ENCODE measurements at regions not wholly inside any gene's neighbourhood (a gene's known extent, or its start where the extent isn't known, plus 50 kb on each side); places are given as distances from the start of the nearest gene placed in this dataset.

DNA sequence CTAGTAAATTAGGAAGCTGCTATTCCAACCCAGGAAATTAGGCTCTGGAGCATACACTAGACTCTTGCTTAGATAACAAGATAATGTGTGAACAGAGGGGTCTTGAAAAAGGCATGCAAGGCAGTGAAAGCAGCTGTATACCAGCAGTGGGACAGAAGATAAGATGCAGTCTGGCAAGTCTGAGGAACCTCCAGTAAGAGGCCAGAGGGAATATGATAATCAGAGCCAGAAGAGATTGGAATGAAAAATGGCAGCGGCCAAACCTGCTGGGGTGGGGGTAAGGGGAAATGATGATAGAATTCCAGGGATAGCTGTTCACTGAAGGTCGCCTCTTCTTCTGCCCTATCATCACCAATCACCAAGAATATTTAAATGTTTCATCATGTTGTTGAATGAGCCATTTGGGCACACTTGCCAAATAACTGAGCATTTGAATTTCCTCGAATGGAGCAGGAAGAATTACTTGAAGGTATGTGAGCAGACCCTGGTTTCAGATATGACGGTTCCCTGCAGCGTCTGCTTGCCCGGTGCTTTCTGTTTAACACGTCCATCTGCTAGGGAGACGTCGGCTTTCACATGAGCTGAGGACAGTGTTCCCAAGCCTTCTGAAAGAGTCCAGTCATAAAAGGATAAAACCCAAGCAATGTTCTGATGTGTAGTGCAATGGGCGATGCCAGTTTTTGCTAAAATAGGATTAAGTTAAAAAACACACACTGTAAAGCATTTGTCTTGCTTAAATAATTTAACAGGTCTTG lies 173.3 kb downstream of the RWDD3 start:
- ATAC-seq (no peak), FAIRE-seq (no peak), DNase-seq (ENCODE audit: low spot score) (no peak)
- Histone ChIP-seq H3K4me2 (ENCODE audit: low read depth, low read length) (no peak overlapping the region), H3K36me3 (replicated peaks in 1 of 2; ENCODE audit: control insufficient read depth in 1 of 2, insufficient read depth in 2 of 2, low read length in 2 of 2) (no peaks in the 10 kb centered on the region), H3K79me2 (ENCODE audit: insufficient read depth, low read length) (no peaks in the 10 kb centered on the region), H3K27me3 (ENCODE audit: control insufficient read depth in 1 of 2, insufficient read depth in 2 of 2, low read length in 2 of 2) (no peaks in the 10 kb centered on the region), H3K27ac (ENCODE audit: extremely low read length, insufficient read depth, low read length) (no peak overlapping the region), H2AFZ (ENCODE audit: low read length) (no peak overlapping the region), H3K9ac (ENCODE audit: insufficient read depth, low read depth, low read length) (no peak overlapping the region), H3K9me3 (ENCODE audit: low read length) (no peaks in the 10 kb centered on the region), H3K4me1 (ENCODE audit: insufficient read depth, low read length) (no peaks in the 10 kb centered on the region), H3K4me3 (replicated peaks in 1 of 3; ENCODE audit: insufficient read depth in 1 of 3, low read depth in 2 of 3, low read length in 3 of 3) (no peak overlapping the region), H4K20me1 (ENCODE audit: insufficient read depth, low read length) (no peaks in the 10 kb centered on the region)
- ChIA-PET CTCF (ENCODE audit: low intra/inter-chr PET ratio, low total read pairs) (no interaction called here), POLR2A (no interaction called here)
- intact Hi-C loops (cut with micrococcal nuclease; ENCODE audit: unreplicated experiment): no loop called here
- in situ Hi-C loops (cut with HindIII; ENCODE audit: extremely low pct_ligation_motif_present, low pct_unique_long_range_greater_than_20kb): no loop called here
- 27% methylated on average over 10 of the region's 10 CpGs for WGBS (ENCODE audit: low lambda C conversion rate)
- no TSS peak for BruUV-seq (replicated peaks)
- no peak for TF ChIP-seq HOXA3 (CRISPR knock-in tag; IDR thresholded peaks at IDR 0.05)
- no peak for TF ChIP-seq MED13 (CRISPR knock-in tag; IDR thresholded peaks at IDR 0.05)
- TF ChIP-seq, protein P1, sequence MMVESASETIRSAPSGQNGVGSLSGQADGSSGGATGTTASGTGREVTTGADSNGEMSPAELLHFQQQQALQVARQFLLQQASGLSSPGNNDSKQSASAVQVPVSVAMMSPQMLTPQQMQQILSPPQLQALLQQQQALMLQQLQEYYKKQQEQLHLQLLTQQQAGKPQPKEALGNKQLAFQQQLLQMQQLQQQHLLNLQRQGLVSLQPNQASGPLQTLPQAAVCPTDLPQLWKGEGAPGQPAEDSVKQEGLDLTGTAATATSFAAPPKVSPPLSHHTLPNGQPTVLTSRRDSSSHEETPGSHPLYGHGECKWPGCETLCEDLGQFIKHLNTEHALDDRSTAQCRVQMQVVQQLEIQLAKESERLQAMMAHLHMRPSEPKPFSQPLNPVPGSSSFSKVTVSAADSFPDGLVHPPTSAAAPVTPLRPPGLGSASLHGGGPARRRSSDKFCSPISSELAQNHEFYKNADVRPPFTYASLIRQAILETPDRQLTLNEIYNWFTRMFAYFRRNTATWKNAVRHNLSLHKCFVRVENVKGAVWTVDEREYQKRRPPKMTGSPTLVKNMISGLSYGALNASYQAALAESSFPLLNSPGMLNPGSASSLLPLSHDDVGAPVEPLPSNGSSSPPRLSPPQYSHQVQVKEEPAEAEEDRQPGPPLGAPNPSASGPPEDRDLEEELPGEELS (CRISPR knock-in tag; IDR thresholded peaks at IDR 0.05): no peak
- TF ChIP-seq, protein P2, sequence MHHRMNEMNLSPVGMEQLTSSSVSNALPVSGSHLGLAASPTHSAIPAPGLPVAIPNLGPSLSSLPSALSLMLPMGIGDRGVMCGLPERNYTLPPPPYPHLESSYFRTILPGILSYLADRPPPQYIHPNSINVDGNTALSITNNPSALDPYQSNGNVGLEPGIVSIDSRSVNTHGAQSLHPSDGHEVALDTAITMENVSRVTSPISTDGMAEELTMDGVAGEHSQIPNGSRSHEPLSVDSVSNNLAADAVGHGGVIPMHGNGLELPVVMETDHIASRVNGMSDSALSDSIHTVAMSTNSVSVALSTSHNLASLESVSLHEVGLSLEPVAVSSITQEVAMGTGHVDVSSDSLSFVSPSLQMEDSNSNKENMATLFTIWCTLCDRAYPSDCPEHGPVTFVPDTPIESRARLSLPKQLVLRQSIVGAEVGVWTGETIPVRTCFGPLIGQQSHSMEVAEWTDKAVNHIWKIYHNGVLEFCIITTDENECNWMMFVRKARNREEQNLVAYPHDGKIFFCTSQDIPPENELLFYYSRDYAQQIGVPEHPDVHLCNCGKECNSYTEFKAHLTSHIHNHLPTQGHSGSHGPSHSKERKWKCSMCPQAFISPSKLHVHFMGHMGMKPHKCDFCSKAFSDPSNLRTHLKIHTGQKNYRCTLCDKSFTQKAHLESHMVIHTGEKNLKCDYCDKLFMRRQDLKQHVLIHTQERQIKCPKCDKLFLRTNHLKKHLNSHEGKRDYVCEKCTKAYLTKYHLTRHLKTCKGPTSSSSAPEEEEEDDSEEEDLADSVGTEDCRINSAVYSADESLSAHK (CRISPR knock-in tag; IDR thresholded peaks at IDR 0.05; ENCODE audit: borderline replicate concordance): no peak
- TF ChIP-seq ZSCAN9 (CRISPR knock-in tag; IDR thresholded peaks at IDR 0.05; ENCODE audit: borderline replicate concordance): no peak
- TF ChIP-seq YY1 (IDR thresholded peaks at IDR 0.05; ENCODE audit: insufficient read depth, insufficient replicate concordance, low read depth, low read length): no peak
- TF ChIP-seq MEF2D (CRISPR knock-in tag; IDR thresholded peaks at IDR 0.05): no peak
- TF ChIP-seq ZNF550 (CRISPR knock-in tag; IDR thresholded peaks at IDR 0.05; ENCODE audit: borderline replicate concordance): no peak
- no peak for TF ChIP-seq SIX4 (CRISPR knock-in tag; IDR thresholded peaks at IDR 0.05)
- TF ChIP-seq, protein P3, sequence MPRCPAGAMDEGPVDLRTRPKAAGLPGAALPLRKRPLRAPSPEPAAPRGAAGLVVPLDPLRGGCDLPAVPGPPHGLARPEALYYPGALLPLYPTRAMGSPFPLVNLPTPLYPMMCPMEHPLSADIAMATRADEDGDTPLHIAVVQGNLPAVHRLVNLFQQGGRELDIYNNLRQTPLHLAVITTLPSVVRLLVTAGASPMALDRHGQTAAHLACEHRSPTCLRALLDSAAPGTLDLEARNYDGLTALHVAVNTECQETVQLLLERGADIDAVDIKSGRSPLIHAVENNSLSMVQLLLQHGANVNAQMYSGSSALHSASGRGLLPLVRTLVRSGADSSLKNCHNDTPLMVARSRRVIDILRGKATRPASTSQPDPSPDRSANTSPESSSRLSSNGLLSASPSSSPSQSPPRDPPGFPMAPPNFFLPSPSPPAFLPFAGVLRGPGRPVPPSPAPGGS (CRISPR knock-in tag; IDR thresholded peaks at IDR 0.05): no peak
- TF ChIP-seq, protein P4, sequence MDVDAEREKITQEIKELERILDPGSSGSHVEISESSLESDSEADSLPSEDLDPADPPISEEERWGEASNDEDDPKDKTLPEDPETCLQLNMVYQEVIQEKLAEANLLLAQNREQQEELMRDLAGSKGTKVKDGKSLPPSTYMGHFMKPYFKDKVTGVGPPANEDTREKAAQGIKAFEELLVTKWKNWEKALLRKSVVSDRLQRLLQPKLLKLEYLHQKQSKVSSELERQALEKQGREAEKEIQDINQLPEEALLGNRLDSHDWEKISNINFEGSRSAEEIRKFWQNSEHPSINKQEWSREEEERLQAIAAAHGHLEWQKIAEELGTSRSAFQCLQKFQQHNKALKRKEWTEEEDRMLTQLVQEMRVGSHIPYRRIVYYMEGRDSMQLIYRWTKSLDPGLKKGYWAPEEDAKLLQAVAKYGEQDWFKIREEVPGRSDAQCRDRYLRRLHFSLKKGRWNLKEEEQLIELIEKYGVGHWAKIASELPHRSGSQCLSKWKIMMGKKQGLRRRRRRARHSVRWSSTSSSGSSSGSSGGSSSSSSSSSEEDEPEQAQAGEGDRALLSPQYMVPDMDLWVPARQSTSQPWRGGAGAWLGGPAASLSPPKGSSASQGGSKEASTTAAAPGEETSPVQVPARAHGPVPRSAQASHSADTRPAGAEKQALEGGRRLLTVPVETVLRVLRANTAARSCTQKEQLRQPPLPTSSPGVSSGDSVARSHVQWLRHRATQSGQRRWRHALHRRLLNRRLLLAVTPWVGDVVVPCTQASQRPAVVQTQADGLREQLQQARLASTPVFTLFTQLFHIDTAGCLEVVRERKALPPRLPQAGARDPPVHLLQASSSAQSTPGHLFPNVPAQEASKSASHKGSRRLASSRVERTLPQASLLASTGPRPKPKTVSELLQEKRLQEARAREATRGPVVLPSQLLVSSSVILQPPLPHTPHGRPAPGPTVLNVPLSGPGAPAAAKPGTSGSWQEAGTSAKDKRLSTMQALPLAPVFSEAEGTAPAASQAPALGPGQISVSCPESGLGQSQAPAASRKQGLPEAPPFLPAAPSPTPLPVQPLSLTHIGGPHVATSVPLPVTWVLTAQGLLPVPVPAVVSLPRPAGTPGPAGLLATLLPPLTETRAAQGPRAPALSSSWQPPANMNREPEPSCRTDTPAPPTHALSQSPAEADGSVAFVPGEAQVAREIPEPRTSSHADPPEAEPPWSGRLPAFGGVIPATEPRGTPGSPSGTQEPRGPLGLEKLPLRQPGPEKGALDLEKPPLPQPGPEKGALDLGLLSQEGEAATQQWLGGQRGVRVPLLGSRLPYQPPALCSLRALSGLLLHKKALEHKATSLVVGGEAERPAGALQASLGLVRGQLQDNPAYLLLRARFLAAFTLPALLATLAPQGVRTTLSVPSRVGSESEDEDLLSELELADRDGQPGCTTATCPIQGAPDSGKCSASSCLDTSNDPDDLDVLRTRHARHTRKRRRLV (CRISPR knock-in tag; IDR thresholded peaks at IDR 0.05): no peak
- TF ChIP-seq GZF1 (CRISPR knock-in tag; IDR thresholded peaks at IDR 0.05): no peak
- no peak for TF ChIP-seq MXI1 (IDR thresholded peaks at IDR 0.05; ENCODE audit: borderline replicate concordance, low read depth, low read length)
